ENCODE measurements at regions not wholly inside any gene's neighbourhood (a gene's known extent, or its start where the extent isn't known, plus 50 kb on each side); places are given as distances from the start of the nearest gene placed in this dataset.

DNA sequence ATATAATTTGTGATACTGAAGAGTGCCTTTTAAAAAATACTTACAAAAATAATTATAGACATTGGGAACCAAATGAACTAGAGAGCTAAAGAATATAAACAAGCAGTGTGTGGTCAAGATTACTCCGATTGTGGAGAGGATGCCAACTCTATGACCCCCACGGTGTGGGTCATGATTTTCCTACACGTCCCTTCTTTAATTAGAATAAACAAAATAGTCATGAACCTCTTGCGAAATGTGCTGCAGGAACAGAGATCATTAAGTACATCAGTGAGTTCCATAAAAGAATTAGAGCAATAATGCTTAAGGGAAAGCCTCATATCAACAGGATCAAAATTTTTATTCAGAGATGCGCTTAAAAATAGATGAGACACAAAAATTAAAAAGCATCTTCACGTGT is 476.6 kb upstream of the ROBO1 start:
- Histone ChIP-seq H3K9me3 (no peaks in the 10 kb centered on the region), H3K36me3 (no peaks in the 10 kb centered on the region), H3K27me3 (no peaks in the 10 kb centered on the region), H3K4me1 (no peaks in the 10 kb centered on the region), H3K4me3 (no peak overlapping the region), H3K27ac (no peak overlapping the region), H3K9ac (ENCODE audit: low read depth in 2 of 2, low read length in 2 of 2) (no peak overlapping the region)
- no peak for TF ChIP-seq CTCF (IDR thresholded peaks at IDR 0.05)
- peak; percentile 21 for DNase-seq
- intact Hi-C loops (cut with DNase I), result no loop called here

GRCh38 chr3:80241791-80242190 is 474.0 kb upstream of the ROBO1 start:
- no peak overlapping the region for H3K9ac ChIP-seq (ENCODE audit: low read depth in 2 of 2, low read length in 2 of 2)
- H3K4me1 ChIP-seq, result no peaks in the 10 kb centered on the region
- TF ChIP-seq CTCF (IDR thresholded peaks at IDR 0.05), result no peak
- no peaks in the 10 kb centered on the region for H3K36me3 ChIP-seq
- no peaks in the 10 kb centered on the region for H3K27me3 ChIP-seq
- H3K4me3 ChIP-seq, result no peak overlapping the region
- intact Hi-C loops (cut with DNase I), result no loop called here
- H3K9me3 ChIP-seq, result no peaks in the 10 kb centered on the region
- H3K27ac ChIP-seq, result no peak overlapping the region
- no peak for DNase-seq

- no peak overlapping the region for H3K4me3 ChIP-seq
- H3K4me1 ChIP-seq, result no peaks in the 10 kb centered on the region
- intact Hi-C loops (cut with DNase I), result no loop called here
- no peaks in the 10 kb centered on the region for H3K9me3 ChIP-seq
- no peak for DNase-seq
- no peak for TF ChIP-seq CTCF (IDR thresholded peaks at IDR 0.05)
- H3K27me3 ChIP-seq, result no peaks in the 10 kb centered on the region
- H3K27ac ChIP-seq, result no peak overlapping the region
- no peaks in the 10 kb centered on the region for H3K36me3 ChIP-seq
- H3K9ac ChIP-seq (ENCODE audit: low read depth in 2 of 2, low read length in 2 of 2), result no peak overlapping the region
Observed at GRCh38 chr3:80239301-80239700, 471.5 kb upstream of the ROBO1 start.

- Histone ChIP-seq H3K36me3 (no peaks in the 10 kb centered on the region), H3K27ac (no peak overlapping the region), H3K9me3 (no peaks in the 10 kb centered on the region), H3K9ac (ENCODE audit: low read depth in 2 of 2, low read length in 2 of 2) (no peak overlapping the region), H3K27me3 (no peaks in the 10 kb centered on the region), H3K4me3 (no peak overlapping the region), H3K4me1 (no peaks in the 10 kb centered on the region)
- no peak for DNase-seq
- TF ChIP-seq CTCF (IDR thresholded peaks at IDR 0.05), result no peak
- intact Hi-C loops (cut with DNase I), result no loop called here
Observed at GRCh38 chr3:80238606-80239005, 470.8 kb upstream of the ROBO1 start.

DNA sequence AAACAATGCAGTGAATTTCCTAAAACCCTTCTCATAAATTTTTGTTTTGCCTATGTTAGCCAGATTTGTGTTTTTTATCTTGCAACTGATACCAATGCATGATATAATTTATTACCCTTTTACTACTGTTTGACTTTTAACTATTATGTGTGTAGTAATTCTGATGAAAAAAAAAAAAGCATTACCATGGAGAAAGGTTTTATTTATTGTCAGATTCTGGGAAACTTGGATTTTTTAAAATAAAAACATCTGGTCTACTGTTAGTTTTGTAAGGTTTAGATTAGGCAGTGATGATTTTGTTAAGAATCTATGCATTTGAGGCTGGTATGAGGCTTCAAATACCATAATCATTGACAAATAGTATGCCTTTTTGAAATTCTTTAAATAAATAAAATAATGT is 470.4 kb upstream of the ROBO1 start:
- intact Hi-C loops (cut with DNase I), result no loop called here

More for the DNA sequence above, 470.4 kb upstream of the ROBO1 start:
- Histone ChIP-seq H3K36me3 (no peaks in the 10 kb centered on the region), H3K27ac (no peak overlapping the region), H3K9ac (ENCODE audit: low read depth in 2 of 2, low read length in 2 of 2) (no peak overlapping the region), H3K9me3 (no peaks in the 10 kb centered on the region), H3K4me1 (no peaks in the 10 kb centered on the region), H3K27me3 (no peaks in the 10 kb centered on the region), H3K4me3 (no peak overlapping the region)
- TF ChIP-seq CTCF (IDR thresholded peaks at IDR 0.05), result no peak
- DNase-seq, result no peak

Data from colonic mucosa (tissue), 4 donors.